Astrocyte (in vitro differentiated cells and primary cell): ENCODE measurements at regions not wholly inside any gene's neighbourhood (a gene's known extent, or its start where the extent isn't known, plus 50 kb on each side); places are given as distances from the start of the nearest gene placed in this dataset.

Experiments
- CTCF ChIP-seq: IDR thresholded peaks from 2 replicates; pipeline ENCODE4 v1.5.1; 2011; ENCODE audit warnings: low read depth, mild to moderate bottlenecking, inconsistent platforms, low read length, moderate library complexity; ENCODE audit not compliant: insufficient read depth
- EZH2 ChIP-seq: IDR thresholded peaks from 2 replicates; pipeline ENCODE4 v1.6.1; 2012; ENCODE audit warnings: mild to moderate bottlenecking, low read length, inconsistent platforms; ENCODE audit not compliant: insufficient read depth

- TF ChIP-seq CTCF (no peak), EZH2 (no peak)
Measured at GRCh38 chr5:43926923-43927322, 323.9 kb downstream of the NNT start.
